ENCODE measurements at regions not wholly inside any gene's neighbourhood (a gene's known extent, or its start where the extent isn't known, plus 50 kb on each side); places are given as distances from the start of the nearest gene placed in this dataset.
A peak's percentile ranks its signal among the peaks of the same experiment; 100 is the strongest.
"Not testable (repeated sequence)": the region's sequence is repeated elsewhere in the genome, so short reads cannot be mapped to it uniquely, and the experiment has no call there.

DNA sequence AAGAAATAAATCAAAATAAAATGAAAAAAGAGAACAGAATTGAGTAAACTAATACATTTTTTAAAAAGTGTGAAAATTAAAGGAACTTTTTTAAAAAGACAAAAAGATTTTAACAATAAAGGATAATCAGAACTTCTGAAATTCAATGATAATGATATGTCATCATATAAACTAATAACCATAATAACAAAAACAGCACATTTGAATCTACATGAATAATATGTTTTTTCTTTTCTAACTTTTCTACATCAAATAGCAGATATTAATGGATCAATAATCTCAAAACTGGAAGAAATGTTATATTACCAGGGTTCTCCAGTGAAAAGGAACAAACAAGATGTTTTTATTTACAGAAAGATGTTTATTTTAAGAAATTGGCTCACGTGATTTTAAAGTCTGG, 903.3 kb upstream of the MIR17HG start:
- DNase-seq (ENCODE audit: low read depth in 2 of 2), result no peak

DNA sequence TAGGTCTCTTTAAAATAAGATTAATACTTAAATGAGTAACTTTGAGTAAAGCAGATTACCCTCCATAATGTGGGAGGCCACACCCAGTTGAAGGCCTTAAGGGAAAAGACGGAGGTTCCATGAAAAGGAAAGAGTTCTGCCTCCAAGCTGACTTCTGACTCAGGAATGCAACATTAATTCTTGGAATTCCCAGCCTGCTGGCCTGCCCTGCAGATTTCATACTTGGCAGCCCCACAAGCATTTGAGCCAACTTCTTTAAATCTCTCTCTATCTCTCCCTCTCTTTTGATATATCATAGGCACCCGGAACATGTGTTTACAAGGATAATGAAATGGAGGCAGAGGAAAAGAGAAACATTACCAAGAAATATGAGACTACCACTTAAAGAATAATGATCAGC, 902.3 kb upstream of the MIR17HG start:
- DNase-seq (ENCODE audit: low read depth in 2 of 2), result peak; percentile 91 to 92

DNA sequence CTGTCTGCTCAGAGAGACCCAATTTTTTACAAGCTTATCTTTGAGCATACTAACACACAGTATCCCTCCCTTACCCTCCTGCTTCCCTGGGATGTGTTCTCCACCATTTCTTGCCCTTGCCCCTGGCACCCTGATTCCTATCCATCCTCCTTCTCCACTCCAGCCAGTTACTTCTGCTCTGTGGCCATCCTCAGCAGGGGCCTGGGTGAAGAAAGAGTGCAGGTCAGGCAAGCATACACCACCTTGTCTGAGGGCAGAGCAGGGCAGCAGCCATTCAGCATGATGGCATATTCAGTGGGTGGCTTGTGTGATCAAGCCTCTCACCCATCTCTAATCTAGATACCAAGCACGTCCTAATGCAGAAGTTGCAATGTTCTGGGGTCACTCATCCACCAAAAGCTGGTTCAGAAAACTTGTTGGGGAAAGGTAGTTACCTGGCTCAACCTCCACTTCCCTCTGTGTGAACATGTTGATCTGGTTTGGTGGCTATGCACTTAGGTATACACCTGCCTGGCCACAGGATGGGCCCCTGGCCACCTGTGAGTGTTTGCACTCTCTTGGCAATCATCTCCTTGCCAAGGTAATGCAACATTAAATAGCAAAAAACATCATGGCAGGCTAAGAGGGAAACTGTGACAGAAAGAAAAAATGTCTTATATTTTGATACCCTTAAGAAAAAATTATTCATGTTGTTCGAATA, 900.3 kb upstream of the MIR17HG start:
- DNase-seq (ENCODE audit: low read depth in 2 of 2), result no peak

DNA sequence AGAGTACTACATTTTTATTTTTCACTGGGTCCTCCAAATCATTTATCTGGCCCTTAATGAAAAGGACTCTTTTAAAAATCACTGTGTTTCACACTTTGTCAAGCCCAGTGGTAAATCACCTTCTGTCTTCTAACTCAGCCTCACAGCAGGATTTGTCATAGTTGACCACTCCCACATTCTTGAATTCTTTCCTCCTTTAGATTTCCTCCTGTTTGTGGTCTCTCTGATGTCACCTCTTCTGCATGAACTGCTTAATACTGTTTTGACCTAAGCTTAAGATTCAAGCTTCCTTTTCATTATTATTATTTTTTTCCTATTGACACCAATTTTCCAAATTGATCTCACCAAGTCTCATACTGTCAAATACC, 899.8 kb upstream of the MIR17HG start:
- DNase-seq (ENCODE audit: low read depth in 2 of 2), result peak; percentile 33 to 39

DNA sequence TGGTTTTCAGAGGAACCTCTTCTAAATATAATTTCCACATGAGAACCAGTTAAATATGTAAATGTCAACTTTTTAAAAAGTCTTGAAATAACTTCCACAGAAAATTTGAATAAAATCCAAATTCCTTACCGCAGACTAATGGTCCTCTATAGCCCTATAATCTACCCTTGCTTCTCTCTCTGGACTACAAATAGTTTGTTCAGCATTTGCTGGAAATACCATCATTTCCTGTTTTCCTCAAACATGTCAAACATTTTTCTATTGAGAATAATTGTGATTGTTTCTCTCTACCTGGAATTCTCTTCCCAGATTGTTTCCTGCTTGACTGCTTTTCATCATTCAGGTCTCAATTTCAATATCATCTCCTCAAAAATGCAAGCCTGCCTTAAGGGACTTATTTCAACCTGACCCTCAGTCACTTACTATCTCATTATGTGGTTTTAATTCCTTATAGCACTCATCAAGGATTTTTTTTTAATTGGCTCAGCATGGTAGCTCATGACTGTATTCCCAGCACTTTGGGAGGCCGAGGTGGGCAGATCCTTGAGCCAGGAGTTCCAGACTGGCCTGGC, 898.9 kb upstream of the MIR17HG start:
- DNase-seq (ENCODE audit: low read depth in 2 of 2), result peak; percentile 6 to 8

DNA sequence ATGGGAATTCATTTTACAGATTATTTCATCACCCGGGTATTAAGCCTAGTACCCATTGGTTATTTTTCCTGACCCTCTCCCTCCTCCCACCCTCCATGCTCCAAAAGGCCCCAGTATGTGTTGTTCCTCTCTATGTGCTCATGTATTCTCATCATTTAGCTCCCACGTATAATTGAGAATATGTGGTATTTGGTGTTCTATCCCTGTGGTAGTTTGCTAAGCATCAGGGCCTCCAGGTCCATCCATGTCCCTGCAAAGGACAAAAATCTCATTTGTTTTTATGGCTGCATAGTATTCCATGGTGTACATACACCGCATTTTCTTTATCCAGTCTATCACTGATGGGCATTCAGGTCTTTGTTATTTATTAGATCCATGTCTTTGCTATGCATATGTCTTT, 894.1 kb upstream of the MIR17HG start:
- no peak for DNase-seq (ENCODE audit: low read depth in 2 of 2)

DNA sequence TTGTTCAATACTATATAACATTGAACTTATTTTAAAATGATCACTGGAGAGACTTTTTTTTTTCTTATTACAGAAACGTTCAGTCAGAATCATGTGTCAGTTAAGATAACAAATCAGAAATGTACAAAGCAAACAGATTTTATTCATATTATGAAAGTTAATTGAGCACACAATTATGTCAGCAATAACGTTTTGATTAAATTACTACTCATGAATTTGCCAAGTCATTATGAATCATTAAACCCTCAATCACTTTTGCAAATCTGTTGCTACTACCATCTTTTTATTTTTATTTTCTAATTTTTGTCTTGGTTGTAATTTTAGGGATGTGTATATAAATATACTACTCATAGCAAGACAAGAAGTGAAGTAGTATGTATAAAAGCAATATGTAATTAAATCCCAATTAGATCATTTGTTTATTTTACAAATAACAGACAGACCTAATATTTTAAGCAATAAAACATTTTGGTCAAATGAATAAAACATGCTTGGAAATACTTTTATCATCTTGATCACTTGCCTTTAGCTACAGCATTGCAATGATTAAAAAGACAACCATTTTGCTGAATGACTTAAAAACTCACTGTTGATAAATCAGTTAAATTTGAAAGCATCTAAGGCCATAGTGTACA, 893.4 kb upstream of the MIR17HG start:
- no peak for DNase-seq (ENCODE audit: low read depth in 2 of 2)

DNA sequence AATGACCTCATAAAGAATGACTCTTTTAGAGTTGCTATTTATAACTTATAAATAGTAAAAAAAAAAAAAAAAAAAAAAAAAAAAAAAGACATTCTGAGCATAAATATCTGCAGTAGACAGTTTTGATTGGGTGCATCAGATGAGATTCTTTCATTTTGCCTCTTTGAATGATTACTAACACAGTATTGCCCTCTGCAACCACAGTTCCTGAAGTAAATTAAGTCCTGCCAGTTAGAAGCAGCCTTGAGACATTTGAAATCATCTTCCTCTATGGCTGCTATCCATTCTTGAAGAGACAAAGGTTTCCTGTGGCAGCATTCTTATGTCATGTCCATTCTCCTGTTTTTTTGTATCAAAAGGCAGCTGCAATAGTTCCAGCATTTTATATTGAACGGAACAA, 892.4 kb upstream of the MIR17HG start:
- DNase-seq (ENCODE audit: low read depth in 2 of 2), result no peak

DNA sequence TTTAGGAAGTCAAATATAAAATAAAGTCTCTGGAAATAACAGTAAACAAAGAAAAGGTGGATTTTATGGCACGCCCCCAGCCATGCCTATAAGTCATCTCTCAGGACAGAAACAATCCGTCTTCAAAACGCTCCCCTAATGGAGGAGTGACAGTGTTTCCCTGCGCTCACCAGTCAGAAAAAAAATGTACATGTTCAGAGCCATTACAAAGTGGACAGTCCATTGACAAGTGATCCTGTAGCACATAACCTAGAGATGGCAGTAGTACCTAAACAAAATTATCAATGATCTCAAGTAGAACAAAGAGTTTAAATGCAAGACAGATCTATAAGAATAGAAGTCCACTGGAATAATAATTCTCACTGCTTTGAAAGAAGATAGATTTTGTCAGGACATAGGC, 891.7 kb upstream of the MIR17HG start:
- DNase-seq (ENCODE audit: low read depth in 2 of 2), result no peak

DNA sequence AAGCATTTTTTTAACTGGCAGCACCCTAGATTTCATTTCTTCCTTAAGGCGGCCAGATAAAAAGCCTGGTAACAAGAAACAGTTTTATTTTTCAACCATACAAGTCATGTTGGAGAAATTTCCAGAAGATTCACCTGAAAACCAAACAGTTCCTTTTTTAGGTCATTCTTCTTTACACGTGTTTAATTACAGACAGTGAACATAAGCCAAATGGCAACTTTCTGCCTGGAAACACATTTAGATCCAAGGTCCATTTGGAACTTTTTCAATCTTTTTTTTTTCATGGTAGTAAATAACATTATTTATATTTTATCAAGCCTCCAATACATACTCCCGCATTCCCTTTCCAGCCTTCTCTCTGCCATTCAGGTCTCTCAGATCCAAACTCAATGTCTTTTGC, 886.1 kb upstream of the MIR17HG start:
- DNase-seq (ENCODE audit: low read depth in 2 of 2), result no peak

DNA sequence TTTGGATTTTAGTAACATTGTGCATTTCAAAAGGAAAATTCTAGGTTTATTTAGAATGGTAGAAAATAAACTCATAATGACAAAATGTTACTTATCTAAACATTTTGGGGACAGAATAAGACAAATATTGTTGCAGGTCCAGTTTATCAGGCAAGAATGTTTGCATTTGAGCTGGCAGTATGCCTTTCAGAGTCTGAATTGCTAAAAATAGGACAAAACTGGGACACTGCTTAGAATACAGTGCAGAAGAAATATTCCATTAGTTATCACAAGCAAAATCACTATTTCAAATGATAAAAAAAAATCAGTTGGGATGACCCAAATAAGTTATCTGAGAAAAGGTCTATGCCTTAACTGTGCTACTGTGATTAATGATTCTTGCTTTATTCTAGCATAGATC, 870.3 kb upstream of the MIR17HG start:
- DNase-seq (ENCODE audit: low read depth in 2 of 2), result no peak

DNA sequence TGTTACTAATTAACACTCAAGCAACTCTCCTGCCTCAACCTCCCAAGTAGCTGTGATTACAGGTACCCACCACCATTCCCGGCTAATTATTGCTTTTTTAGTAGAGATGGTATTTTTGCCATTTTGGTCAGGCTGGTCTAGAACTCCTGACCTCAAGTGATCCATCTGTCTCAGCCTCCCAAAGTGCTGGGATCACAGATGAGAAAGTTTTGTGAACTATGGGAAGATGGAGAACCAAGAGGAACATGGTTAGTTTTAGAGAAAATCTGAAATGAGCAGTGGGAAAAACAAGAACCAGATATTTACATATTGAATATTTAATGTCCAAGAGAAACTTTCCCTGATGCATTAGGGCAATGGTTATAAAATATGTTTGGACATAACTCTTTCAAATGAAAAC, 863.6 kb upstream of the MIR17HG start:
- no peak for DNase-seq (ENCODE audit: low read depth in 2 of 2)

DNA sequence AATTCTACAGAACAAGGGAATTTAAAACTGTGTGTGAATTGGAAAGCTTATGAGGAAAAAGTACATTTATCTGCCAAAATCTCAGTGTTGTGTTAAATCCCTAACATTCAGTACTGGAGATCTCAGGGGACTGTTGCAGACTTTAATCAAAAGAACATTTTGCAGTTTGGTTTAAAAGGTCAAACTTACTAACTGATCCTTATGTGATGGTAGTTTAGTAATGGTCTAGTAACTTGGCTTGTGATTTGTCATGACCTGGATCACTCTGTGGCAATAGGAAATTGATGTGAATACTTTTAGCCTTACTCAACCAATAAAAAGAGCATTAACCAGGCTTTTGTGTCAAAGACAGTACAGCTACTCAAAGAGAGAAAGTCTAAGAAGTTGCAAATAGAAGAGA, 862.1 kb upstream of the MIR17HG start:
- peak; percentile 84 to 85 for DNase-seq (ENCODE audit: low read depth in 2 of 2)

DNA sequence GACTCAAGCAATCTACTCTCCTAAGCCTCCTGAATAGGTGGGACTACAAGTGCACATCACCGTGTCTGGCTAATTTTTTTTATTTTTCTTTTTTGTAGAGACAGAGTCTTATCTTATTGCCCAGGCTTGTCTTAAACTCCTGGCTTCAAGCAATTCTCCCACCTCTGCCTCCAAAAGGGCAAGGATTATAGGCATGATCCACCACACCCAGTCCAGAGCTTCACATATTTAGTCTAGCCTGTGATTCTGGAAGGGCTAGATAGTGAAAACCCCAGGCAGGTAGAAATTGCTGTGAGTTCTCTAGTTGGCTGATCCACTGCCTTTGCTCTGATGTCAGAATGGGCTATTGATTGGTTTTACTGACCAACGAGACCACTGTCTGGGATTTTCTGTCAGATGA, 854.6 kb upstream of the MIR17HG start:
- DNase-seq (ENCODE audit: low read depth in 2 of 2), result no peak

DNA sequence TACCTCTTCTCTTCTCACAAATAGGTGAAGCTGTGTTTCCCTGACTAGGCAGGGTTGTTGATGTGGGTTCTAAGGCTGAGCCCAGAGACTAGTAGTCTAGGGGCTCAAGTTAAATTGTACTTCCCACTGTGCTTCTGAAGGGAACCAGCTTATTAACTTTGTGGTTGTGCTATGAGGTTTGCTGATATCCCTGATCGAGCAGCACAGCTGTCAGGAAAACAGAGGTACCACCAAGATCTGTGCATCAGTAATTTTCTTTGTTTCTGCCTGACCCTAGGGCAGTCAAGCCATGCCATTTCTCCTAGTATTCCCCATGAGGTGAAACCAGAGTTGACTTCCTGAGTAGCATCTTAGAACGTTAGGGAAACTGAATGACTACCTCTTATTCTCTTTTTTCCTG, 853.8 kb upstream of the MIR17HG start:
- DNase-seq (ENCODE audit: low read depth in 2 of 2), result no peak

DNA sequence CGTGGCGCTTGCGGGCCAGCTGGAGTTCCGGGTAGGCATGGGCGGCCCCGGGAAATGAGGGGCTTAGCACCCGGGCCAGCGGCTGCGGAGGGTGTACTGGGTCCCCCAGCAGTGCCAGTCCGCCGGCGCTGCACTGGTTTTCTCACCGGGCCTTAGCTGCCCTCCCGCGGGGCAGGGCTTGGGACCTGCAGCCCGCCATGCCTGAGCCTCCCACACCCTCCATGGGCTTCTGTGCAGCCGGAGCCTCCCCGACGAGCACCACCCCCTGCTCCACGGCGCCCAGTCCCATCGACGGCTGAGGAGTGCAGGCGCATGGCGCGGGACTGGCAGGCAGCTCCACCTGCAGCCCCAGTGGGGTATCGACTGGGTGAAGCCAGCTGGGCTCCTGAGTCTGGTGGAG, 852.6 kb upstream of the MIR17HG start:
- DNase-seq (ENCODE audit: low read depth in 2 of 2), result not testable (repeated sequence)

DNA sequence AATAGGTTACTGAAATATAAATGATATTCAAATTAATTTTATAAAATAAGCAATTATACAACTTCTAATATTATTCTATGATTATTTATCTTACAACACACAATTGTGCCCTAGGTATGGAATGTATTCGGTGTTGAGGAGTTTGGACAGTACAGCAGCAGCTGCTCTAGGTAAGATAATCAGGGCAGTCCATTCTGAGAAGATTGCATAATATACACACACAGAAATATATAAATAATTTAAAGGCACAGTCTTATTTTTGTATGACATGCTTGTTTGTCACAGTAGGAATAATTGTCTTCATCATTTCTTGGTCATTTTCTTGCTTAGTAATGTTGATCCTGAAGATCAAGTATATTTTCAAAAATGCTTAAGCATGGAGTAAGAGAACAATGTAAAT, 849.4 kb upstream of the MIR17HG start:
- DNase-seq (ENCODE audit: low read depth in 2 of 2), result no peak

DNA sequence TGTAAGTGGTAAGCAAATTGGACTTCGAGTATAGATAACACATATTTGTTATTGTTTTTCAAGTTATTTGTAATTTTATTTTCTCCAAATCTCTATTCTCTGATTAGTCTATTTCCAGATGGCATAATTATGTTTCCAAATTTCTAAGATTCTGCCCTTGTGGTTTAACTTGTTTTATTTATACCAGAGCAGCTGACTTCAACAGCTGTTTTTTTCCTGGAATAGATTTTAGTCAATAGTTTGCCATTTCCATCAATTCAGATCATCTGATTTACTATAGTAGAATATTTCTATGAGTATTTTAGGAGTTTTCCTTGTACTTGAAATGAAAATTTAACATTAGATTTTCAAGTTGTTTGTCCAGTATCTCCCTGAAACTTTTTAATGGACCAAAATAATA, 848.7 kb upstream of the MIR17HG start:
- no peak for DNase-seq (ENCODE audit: low read depth in 2 of 2)

DNA sequence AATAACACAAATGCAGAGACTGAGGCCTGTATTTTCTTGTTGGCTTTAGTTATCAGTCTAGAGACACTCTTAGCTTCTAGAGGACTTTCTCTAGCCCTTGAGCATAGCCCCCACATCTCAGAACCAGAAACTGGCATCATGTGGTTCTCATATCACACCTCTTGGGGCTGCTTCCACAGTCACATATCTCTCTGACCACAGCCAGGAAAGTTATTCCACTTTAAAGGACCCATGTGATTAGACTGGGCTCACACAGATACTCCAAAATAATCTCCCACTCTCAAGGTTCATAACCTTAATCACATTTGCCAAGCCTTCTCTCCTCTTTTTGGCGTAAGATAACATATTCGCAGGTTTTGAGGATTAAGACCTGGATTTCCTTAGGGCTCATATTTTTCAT, 846.9 kb upstream of the MIR17HG start:
- no peak for DNase-seq (ENCODE audit: low read depth in 2 of 2)

DNA sequence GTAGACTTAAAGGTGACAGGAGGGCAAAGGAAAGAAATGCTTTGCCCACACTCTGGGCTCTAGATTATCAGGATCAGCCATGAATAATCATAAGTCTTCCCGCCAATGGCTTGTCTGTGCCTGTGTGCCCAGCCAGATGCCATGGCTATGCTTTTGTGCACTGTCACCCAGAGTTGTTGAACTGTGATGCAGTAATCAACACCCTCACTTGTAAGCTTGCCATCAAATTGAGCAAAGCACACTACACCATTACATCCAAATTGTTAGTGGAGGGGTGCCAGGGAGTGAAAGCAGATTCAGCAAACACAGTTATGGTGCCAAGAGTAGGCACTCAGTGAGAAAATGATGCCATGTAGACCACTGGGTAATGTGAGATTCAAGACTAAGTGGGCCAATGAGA, 845.3 kb upstream of the MIR17HG start:
- no peak for DNase-seq (ENCODE audit: low read depth in 2 of 2)

DNA sequence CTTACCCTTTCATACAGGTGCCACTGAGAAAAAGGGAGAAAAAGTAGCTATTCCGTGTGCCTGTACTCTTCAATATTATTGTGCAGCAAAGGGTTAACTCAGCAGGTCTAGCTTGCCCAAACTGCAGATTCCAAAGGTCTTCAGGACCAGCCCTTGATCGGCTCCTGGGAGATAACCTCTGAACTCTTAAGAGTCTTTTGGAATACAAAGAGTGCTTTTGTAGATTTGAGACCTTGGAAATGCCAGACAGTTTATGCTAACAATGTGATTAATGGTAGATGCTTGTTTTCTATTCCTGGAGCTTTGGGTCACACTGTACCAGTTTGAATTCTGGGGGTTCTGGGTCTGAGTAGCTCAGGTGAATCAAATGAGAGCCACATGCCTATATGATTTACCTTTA, 844.7 kb upstream of the MIR17HG start:
- DNase-seq (ENCODE audit: low read depth in 2 of 2), result no peak

DNA sequence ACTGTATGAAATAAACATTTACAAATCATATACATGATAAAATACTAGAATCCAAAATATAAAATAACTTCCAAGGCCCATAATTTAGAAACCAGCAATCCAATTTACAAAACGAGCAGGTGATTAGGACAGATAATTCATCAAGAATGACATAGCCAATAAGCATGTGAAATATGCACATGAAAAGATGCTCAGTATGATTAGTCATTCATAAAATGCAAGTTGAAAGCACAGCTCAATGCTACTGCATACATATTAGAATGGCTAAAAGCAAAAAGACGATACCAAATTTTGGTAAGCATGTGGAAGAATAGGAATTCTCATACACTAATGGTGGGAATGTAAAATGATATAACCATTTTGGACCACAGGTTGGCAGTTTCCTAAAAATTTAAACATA, 837.2 kb upstream of the MIR17HG start:
- no peak for DNase-seq (ENCODE audit: low read depth in 2 of 2)

DNA sequence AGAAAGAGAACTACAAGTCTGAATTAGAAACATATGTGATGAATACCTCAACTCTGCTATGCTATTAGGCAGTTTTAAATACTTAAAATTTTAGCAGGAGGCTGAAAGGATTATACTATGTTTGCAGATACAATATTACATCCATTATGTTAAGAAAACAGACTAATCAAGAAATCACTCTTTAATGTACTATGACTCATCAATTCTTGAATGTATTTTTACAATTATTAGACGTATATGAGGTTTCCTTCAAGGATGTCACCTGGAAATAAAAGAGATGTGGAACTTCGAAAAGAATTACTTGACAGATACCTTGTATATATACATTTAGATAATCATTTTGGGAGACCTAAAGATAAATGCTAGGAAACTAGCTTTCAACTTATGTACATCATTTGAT, 835.6 kb upstream of the MIR17HG start:
- no peak for DNase-seq (ENCODE audit: low read depth in 2 of 2)

DNA sequence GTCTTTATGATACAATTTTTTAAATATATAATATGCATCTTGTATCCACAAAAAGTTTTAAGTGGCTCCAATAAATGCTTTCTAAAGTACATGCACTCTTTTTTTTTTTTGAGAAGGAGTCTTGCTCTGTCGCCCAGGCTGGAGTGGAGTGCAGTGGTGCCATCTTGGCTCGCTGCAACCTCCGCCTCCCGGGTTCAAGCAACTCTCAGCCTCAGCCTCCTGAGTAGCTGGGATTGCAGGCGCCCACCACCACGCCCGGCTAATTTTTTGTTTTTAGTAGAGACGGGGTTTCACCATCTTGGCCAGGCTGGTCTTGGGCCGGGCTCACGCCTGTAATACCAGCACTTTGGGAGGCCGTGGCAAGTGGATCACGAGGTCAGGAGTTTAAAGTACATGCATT, 832.8 kb upstream of the MIR17HG start:
- DNase-seq (ENCODE audit: low read depth in 2 of 2), result not testable (repeated sequence)

All from fibroblast of skin of left quadriceps (primary cell).